HepG2 (cell line): ENCODE measurements at regions not wholly inside any gene's neighbourhood (a gene's known extent, or its start where the extent isn't known, plus 50 kb on each side); places are given as distances from the start of the nearest gene placed in this dataset.

ENCODE experiments used
- GATAD2A ChIP-seq: IDR thresholded peaks from 2 replicates; pipeline ENCODE4 v1.6.1; 2016
- MTA3 ChIP-seq: sonication (generic); formaldehyde crosslinking; IDR thresholded peaks from 2 replicates; pipeline ENCODE4 v1.4.0; 2020; ENCODE audit warnings: missing genetic modification reagents
- PHF8 ChIP-seq: sonication (generic); formaldehyde crosslinking; IDR thresholded peaks from 2 replicates; pipeline ENCODE4 v1.5.0; 2020; ENCODE audit warnings: missing genetic modification reagents
- ZNF101 ChIP-seq: sonication (generic); formaldehyde crosslinking; IDR thresholded peaks from 2 replicates; pipeline ENCODE4 v1.4.0; 2020; ENCODE audit warnings: mild to moderate bottlenecking, low read depth, missing genetic modification reagents, borderline replicate concordance

DNA sequence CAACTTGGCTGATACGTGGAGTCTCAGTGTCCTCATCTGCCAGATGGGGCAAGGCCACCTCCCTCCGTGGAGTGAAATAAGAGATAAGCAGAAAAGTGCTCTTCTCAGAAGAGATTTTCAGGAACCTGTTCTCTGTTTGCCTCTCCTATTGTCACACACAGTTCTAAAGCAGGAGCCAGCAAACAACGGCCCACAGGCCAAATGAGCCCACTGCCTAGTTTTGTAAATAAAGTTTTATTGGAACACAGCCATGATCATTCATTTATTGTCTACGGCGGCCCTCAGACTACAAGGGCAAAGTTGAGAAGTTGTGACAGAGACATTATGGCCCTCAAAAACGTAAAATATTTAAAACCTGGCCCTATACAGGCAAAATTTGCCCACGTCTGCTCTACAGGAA is 256.8 kb upstream of the IGF1R start:
- TF ChIP-seq MTA3 (CRISPR knock-in tag) (no peak), GATAD2A (CRISPR knock-in tag) (no peak), PHF8 (CRISPR knock-in tag) (no peak), ZNF101 (CRISPR knock-in tag) (no peak)
